AG04449 (cell line): ENCODE measurements at regions not wholly inside any gene's neighbourhood (a gene's known extent, or its start where the extent isn't known, plus 50 kb on each side); places are given as distances from the start of the nearest gene placed in this dataset.

ENCODE experiments used
- CTCF ChIA-PET: fragments of 350-600 bp; formaldehyde crosslinking; extraction: SDS; loops from one replicate; lab custom pipeline; 2021; ENCODE audit warnings: antibody characterized with exemption; lab: Yijun Ruan, JAX
- POLR2A ChIA-PET: fragments of 400-600, 350-600 bp; formaldehyde crosslinking; extraction: SDS; loops from one replicate; lab custom pipeline; 2020; ENCODE audit warnings: antibody characterized with exemption, inconsistent platforms; lab: Yijun Ruan, JAX
- DNase-seq: peaks from one replicate; pipeline ENCODE4 v3.0.0-alpha.2; 2010; ENCODE audit warnings: low read depth, low spot score
- H3K4me3 ChIP-seq: 2 replicates; pipeline ENCODE4 v1.5.1; 2011; ENCODE audit warnings: low read depth, mild to moderate bottlenecking, control low read depth, low read length
- TF ChIP-seq, protein P1 (sequence below): IDR thresholded peaks from one replicate; pipeline ENCODE4 v1.5.1; 2011; ENCODE audit warnings: mild to moderate bottlenecking, moderate library complexity, low read length, control low read depth, inconsistent platforms; ENCODE audit not compliant: insufficient read depth; ENCODE audit errors: missing control alignments

DNA sequence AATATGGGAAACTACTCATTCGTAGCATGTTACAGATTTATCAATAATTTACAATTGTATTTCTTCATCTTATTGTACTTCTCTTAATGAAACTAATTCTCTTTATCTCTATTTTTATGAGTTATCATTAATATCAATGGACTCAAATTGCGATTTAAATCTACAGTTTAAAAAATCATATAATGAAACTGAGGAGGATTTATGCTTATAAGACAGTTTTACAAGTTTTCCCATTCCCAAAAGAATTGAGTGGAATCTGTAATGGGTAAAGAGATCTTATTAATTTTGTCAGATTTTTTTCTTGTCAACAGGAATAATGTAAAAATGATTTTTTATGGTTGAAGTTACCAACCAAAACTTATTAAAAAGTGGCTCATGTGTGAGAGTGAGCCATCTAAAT lies 468.0 kb downstream of the METTL4 start:
- TF ChIP-seq, protein P1, sequence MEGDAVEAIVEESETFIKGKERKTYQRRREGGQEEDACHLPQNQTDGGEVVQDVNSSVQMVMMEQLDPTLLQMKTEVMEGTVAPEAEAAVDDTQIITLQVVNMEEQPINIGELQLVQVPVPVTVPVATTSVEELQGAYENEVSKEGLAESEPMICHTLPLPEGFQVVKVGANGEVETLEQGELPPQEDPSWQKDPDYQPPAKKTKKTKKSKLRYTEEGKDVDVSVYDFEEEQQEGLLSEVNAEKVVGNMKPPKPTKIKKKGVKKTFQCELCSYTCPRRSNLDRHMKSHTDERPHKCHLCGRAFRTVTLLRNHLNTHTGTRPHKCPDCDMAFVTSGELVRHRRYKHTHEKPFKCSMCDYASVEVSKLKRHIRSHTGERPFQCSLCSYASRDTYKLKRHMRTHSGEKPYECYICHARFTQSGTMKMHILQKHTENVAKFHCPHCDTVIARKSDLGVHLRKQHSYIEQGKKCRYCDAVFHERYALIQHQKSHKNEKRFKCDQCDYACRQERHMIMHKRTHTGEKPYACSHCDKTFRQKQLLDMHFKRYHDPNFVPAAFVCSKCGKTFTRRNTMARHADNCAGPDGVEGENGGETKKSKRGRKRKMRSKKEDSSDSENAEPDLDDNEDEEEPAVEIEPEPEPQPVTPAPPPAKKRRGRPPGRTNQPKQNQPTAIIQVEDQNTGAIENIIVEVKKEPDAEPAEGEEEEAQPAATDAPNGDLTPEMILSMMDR = no peak
- ChIA-PET POLR2A (no interaction called here), CTCF (interaction anchor here (1.6 to 4.4 kb wide), 4 partner anchors 8 to 442 kb away, joined by 5 to 184 read pairs (median 30); no protein-coding TSS in a partner anchor)
- no peak for DNase-seq
- H3K4me3 ChIP-seq = no peak overlapping the region

DNA sequence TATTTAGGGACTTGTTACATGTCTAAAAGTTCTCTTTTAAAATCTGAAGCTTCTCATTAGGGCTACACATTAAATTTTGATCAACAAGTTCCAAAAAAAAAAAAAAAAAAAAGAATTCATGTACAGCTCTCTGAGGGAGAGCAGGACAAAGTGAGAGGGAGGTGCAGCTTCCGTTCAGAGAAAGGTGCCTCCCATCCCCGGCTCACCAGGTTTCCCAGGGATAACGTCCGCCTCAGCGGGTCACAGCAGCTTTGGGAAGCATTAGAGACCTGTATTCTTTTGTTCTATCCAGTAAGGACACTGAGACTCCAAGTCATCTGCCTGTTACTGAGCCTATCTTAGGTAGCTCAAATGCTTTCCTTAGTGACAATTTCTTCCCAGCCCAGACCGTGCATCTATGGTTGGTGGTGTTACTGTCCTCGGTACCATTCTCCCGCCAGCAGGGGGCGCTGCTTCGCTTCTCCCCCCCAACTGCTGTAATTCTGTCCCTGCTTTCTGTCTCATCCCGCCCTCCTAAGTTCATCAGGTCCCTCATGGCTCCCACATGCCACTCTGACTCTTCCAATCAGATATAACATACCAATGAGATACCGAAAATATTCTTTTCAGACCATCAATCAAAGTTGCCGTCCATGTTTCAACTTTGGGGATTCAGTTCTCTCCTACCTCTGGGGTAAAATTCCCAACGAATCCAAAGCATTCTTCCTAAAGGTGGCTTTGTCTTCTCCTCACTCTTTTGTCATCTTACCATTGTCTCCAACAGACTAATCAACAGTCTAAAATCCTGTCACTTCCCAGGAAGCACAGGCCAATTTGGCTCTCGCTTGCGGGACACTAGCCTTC lies 466.5 kb downstream of the METTL4 start:
- DNase-seq = no peak
- POLR2A ChIA-PET = no interaction called here
- H3K4me3 ChIP-seq = no peak overlapping the region
- TF ChIP-seq, protein P1 = peak; percentile 80
- CTCF ChIA-PET = interaction anchor here (0.7 to 4.4 kb wide), 34 partner anchors 7 to 474 kb away, joined by 3 to 184 read pairs (median 5); no protein-coding TSS in a partner anchor

DNA sequence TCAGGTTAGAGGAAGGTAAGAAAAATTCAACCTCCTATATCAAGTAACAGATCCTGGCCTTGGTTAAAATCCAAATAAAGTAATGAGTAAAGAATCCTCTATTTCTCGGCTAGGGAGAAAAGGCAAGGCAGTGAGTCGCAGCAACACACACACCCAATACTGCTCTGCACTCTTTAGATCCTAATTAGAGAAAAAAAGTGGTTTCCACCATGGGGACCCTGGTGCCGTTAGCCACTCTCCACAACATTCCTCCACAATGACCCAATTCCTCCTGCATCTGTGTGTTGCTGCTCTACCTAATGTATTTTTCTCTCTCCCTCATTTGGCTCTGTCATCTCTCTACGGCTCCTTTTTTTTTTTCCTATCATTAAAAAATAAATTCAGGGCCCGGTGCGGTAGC lies 462.7 kb downstream of the METTL4 start:
- ChIA-PET POLR2A (no interaction called here), CTCF (interaction anchor here (0.7 to 1.1 kb wide), 3 partner anchors 433 to 438 kb away, joined by 3 to 4 read pairs (median 3); no protein-coding TSS in a partner anchor)
- TF ChIP-seq, protein P1 = no peak
- no peak overlapping the region for H3K4me3 ChIP-seq
- DNase-seq = no peak

DNA sequence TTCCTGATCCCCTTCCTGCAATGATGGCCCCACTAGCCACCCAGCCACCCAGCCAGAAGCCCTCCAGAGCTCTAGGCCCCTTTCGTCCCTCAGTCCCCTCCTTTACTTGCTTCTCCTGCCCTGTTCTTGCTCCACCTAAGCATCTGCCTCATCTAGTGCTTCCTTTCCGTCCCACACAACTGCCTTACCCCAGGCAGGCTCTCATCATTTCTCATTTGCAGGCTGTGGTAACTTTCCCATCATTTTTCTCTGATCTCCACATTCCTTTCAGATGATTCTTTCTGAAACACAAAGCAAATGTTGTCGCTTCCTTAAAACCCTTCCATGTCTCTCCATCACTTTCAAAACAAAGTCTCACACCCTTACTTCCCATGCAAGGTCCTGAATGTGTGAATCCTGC lies 459.8 kb downstream of the METTL4 start:
- no peak overlapping the region for H3K4me3 ChIP-seq
- DNase-seq = no peak
- CTCF ChIA-PET = interaction anchor here (0.5 to 1.5 kb wide), 4 partner anchors 7 to 436 kb away, joined by 3 to 5 read pairs (median 4); no protein-coding TSS in a partner anchor
- POLR2A ChIA-PET = no interaction called here
- TF ChIP-seq, protein P1 = no peak

DNA sequence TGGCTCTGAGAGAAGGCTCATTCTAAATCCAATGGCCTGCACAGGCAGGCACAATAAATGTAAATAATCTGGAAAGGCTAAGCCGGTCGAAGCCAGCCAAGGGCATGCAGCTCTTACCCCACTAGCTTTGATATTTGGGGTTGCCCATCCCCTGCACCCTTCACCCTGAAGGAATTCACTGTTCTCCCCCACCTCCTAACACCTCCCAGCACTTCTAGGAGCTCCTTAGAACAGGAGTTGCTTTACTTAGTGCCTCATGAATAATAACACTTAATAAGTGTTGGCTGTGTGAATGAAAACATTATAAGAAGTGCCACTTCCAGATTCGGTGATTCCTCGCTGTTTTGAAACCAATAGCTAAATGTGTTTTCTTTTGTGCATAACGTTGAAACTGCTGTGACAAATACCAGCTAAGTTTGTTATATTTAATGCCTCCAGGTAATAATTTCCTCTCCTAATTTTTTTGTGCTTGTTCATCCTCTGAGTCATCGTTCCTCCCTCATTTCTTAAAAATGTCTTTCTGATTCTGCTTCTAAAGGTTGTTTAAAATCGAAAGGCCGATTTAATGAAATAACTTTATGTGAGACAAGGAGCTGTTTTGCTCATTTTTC lies 458.8 kb downstream of the METTL4 start:
- no peak for DNase-seq
- ChIA-PET CTCF (interaction anchor here (1.0 to 1.5 kb wide), 2 partner anchors 8 to 435 kb away, joined by 5 read pairs; no protein-coding TSS in a partner anchor), POLR2A (interaction anchor here (0.7 kb wide), 1 partner anchor 1273 kb away, joined by 4 read pairs; no protein-coding TSS in a partner anchor)
- H3K4me3 ChIP-seq = no peak overlapping the region
- TF ChIP-seq, protein P1 = no peak

DNA sequence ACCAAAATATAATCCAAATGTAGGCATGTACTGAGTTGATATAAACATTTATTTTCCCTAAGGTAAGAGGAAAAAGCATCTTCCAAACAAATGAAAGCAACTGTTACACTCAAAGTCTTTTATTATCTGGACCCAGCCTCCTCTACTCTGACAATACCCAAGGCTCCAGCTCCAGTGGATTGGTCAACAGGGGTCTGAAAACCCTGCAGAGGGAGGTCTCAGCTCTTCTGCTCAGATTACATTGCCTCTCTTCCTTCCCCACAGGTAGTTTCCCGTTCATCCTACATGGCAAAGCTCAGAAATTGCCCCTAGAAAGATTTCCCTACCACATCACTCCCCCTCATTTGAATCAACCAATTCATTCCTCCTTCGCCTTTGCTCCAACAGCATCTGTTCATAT lies 457.0 kb downstream of the METTL4 start:
- CTCF ChIA-PET = interaction anchor here (1.0 kb wide), 1 partner anchor 26 kb away, joined by 4 read pairs; no protein-coding TSS in a partner anchor
- POLR2A ChIA-PET = no interaction called here
- H3K4me3 ChIP-seq = no peak overlapping the region
- TF ChIP-seq, protein P1 = no peak
- DNase-seq = no peak
